A172 (cell line): ENCODE measurements at regions not wholly inside any gene's neighbourhood (a gene's known extent, or its start where the extent isn't known, plus 50 kb on each side); places are given as distances from the start of the nearest gene placed in this dataset.
"Not testable (repeated sequence)": the region's sequence is repeated elsewhere in the genome, so short reads cannot be mapped to it uniquely, and the experiment has no call there.

Source experiments
- DNase-seq: peaks from one replicate; pipeline ENCODE4 v3.0.0-alpha.2; 2015; ENCODE audit warnings: low spot score

DNA sequence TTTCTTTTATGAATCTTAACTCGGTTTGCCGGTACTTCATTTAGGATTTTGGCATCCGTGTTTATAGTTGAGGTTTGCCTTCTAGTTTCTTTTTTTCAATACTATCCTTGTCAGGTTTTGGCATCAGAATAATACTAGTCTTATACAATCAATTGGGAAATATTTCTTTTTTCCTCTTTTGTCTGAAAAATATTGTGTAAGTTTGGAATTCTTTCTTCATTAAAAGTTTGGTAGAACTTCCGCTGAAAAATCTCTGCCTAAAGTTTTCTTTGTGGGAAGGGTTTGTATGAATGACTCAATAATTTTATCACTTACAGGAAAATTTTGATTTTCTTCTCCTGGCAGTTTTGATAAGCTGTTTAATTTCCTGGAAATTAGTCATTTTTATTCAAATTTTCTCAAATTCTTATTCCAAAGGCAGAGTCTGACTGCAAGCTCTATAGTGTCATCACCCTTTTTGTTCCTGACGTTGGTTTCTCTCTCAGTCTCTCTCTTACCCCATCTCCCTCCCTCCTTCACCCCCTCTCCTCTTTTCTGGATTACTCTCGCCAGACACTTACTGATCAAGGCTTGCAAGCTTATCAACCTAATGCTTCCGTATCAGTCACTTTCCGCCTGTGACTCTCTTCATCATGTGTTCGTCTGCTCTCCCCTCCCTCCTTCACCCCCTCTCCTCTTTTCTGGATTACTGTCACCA is 555.7 kb downstream of the TBC1D22A start:
- DNase-seq, result no peak

- no peak for DNase-seq
These were observed 553.5 kb downstream of the TBC1D22A start for GRCh38 chr22:47315862-47316419.

- DNase-seq, result peak; percentile 45
These were observed 548.2 kb downstream of the TBC1D22A start for GRCh38 chr22:47310601-47311000.

GRCh38 chr22:47309946-47310345 is 547.5 kb downstream of the TBC1D22A start:
- DNase-seq, result no peak

DNA sequence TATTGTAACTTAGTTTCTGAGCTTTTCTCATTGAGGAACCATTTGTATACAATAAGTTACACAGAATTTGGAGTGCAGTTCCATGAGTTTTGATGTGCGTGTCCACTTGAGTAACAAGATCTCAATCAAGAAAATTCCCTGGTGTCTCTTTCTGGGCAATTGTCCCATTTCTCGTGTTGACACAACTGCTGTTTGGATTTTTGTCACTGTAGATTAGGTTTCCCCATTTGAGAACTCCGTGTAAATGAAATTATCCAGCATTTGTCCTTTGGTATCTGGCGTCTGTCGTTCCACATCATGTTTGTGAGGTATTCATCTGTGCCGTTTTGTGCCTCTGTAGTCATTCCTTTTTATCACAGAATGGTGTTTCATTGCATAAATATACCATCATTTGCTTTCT is 547.0 kb downstream of the TBC1D22A start:
- no peak for DNase-seq

DNA sequence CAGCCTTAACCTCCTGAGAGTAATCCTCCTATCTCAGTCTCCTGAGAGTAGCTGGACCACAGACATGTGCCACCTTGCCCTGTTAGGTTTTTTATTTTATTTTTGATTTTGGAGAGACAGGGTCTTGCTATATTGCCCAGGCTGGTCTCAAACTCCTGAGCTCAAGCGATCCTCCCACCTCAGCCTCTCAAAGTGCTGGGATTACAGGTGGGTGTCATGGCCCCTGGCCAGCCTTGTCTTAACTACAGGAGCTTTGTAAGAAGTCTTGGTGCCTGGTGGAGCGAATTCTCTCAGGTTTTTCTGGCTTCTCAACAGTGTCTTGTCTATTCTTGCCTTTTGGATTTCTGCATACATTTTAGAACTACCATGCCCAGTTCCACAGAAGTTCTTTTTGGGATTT is 546.4 kb downstream of the TBC1D22A start:
- no peak for DNase-seq

- no peak for DNase-seq
These were observed 545.4 kb downstream of the TBC1D22A start for GRCh38 chr22:47307822-47308221.

- peak; percentile 27 for DNase-seq
These were observed 544.9 kb downstream of the TBC1D22A start for GRCh38 chr22:47307326-47307725.

DNA sequence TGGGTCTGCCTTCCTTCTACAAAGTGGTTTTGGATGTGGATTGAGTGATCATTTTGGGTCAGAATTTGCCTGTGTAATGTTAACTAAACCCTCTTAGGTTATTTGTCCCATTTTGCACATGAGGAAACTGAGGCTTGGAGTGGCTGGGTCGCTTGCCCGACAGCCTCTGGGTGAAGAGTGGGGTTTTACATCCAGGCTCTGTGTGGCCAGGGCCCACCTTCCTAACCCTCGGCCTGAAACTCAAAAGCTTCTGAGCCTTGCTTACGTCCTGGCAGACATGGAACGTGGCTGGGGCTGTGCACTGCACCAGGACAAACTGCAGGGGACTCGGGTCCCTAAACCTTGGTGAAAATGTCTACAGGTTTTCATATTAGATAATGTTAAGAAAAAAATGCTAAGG is 542.4 kb downstream of the TBC1D22A start:
- DNase-seq, result no peak

DNA sequence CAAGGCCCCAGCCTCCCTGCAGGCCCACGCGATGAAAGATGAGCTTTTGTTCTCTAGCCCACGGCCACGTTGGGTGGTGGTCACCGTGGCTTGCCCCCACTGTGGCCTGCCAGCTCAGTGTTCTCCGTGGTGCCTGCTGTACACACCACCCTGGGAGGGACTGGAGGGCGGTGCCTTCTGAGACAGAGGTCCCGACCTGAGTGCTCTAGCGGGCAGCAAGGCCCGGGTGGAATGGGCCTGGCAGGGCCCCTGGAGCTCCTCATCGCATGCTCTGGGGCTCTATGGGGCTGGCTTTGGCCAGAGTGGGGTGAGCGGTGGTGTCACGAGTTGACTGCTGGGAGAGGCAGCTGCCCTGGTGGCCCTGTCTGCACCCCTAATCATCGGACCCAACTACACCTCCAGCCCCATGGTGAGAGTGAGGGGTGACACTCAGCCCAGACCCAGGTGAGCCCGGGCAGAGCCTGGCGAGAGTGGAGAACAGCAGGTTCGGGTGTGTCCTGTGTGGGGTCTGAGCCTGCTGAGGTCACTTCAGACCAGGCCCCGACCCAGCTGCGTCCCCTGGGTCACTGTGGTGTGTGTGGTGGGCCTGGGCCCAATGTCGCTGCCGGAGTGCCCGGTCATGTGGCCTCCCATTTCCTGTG is 541.9 kb downstream of the TBC1D22A start:
- no peak for DNase-seq

DNA sequence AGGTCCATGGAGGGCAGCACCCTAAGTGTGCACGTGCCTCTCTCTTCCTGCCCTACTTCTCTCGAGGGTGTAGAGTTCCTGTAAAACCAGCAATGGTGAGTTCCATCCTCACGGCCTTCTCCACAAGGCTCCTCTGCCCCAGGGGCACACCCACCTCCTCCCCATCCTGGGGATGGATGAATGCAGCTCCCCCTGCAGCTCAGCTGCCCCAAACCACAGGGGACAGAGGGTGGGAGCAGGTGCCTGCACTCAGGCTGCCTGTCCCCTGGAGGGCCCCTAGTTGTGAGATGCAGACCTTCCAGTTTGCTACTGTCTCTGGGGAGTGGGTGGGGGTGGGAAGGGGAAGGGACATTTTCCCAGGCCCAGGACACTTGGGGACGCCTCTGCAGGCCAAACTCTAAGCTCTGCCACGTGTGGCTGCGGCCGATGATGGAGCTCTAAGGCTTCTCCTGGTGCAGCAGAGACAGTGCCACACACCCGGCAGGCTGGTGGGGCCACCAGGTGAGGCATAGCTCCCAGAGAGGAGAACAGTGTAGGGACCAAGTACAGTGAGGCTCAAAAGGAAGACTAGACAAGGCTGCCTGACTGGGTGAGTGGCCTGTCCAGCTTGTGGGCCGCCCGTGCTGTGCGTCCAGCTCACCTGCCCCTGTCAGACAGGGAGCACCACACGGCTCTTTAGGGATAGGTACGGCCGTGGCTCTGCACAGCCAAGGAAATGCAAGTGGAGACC is 540.9 kb downstream of the TBC1D22A start:
- DNase-seq, result no peak

DNA sequence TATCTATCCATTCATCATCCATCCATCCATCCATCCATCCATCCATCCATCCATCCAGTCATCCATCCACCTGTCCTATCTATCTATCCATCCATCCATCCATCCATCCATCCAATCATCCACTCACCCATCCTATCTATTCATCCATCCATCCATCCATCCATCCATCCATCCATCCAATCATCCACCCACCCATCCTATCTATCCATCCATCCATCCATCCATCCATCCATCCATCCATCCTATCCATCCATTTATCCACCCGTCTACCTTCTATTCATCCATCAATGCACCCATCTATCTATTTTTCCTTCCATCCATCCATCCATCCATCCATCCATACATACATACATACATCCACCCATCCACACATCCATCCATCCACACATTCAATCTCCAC is 540.1 kb downstream of the TBC1D22A start:
- not testable (repeated sequence) for DNase-seq

DNA sequence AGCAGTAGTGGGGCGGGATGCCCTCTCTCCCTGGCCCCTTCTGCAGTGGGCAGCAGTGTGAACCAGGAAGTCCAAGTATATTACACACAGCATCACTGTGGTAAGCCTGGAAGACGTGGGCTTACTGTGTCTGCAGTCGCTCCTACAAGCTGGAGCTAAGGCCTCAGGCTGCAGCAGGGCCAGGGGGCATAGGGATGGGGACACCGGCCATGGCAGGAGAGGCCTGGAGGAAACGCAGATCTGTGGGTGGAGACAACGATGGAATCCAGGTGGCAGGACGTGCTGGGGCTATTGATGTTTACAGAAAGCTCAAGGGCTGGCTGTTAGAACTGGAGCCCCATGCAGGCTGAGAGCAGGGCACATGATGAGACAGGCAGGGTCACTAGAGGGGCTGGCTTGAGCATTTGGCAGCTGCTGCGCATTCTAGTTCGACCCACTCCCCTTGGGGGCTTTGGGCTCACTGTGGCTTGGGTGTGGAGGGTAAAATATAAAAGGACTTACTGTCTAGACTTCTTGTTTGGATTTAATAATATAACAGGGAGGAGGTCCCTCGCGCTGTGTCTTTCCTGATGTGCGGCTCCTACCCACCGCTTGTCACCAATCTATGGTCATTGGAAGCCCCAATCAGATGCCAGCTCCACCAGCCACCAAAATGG is 539.5 kb downstream of the TBC1D22A start:
- no peak for DNase-seq

GRCh38 chr22:47300698-47301405 is 538.4 kb downstream of the TBC1D22A start:
- DNase-seq, result no peak

DNA sequence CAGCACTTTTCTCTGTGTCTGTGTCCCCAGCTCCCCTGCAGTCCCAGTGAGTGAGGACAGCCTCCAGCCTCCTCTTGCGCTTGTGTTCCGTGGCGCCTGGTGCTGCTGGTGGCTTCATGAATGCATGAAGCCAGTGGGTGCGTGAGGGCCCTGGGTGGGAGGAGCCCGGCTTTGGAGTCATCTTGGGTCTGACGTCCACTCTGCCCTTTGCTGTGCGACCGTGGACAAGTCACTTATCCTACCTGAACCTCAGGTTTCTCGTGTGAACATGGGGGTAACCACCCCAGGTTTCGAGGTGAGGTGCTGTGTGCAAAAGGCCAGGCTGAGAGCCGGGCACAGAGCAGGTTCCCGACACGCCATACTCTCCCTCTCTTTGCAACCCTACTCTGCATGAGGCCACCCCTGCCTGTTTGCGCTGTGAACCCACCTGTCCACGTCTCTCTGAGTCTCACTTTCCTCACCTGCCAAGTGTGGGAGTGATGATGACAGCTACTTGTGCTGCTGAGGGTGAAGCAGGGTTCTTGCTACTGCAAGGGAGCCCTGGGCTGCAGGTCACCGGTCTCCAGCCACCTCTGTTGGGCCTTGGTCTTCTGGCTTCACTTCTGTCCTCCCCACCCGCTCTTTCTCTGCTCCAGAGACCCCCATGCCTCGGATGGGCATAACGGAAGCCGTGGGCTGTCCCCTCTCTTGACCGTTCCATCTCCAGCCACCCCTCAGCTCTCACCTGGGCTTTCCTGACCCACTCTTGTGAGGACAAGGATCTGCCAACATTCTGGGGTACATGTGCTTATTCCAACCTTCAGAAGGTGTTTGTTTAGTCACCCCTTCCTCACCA is 537.6 kb downstream of the TBC1D22A start:
- no peak for DNase-seq

DNA sequence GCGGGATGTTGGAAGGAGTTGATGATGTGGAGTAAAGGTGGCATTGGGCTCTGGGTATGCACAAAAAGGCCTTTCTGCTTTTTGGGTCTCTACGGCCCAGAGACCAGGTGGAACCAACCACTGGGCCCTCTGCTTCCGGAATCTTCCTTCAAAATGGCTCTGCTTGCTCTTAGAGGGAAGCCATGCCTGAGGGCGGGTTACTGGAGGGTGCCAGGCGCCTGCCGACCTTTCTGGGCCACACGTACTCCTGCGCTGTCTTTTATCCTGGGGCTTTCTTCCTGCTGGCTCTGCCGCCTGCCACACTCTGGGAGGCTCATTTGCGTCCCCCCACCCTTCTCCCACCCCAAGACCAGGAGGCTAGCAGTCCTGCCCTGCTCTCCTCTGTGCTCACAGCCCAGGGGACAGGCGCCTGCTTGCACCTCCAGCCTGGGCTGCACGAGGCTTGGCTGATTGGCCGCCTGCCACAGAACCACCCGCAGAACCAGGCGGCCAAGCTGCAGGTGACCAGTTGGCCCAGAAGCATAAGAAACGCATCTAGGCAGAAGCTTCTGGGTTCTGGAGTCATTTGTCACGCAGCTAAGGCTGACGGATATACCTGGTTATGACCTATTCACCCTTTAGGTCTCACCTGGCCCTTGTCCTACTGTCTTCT is 536.9 kb downstream of the TBC1D22A start:
- no peak for DNase-seq

DNA sequence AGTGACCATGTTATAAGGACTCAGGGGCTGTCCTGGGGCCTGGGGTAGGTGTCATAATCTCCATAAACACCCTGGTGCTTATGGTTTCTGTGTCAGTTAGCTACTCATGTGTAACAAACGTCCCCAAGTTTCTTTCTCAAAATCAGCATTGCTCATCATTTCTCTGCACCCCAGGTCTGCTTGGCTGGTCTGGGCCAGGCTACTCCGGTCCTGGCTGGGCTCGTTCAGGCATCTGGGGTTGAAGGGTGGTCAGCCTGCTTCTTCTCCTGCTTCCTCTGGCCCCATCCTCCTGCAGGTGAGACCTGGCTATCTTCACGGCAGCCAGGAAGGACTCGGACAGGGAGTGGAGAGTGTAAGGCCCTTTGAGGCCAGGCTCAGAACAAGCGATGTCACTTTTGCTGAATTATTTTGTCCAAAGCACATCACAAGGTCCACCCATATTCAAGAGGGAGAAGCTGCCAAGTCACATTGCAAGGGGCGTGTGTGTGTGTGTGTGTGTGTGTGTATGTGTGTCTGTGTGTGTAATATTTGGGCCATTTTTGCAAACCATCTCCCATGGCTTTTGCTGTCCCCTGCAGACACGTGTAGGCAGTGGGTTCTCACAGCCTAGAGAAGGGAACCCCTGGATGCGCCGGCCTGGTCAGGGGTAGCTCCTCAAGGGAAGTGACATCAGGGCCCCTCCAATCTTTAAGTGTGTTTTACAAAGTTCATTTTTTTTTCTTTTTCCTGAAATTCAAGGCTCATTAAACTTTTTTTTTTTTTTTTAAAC is 535.8 kb downstream of the TBC1D22A start:
- no peak for DNase-seq

DNA sequence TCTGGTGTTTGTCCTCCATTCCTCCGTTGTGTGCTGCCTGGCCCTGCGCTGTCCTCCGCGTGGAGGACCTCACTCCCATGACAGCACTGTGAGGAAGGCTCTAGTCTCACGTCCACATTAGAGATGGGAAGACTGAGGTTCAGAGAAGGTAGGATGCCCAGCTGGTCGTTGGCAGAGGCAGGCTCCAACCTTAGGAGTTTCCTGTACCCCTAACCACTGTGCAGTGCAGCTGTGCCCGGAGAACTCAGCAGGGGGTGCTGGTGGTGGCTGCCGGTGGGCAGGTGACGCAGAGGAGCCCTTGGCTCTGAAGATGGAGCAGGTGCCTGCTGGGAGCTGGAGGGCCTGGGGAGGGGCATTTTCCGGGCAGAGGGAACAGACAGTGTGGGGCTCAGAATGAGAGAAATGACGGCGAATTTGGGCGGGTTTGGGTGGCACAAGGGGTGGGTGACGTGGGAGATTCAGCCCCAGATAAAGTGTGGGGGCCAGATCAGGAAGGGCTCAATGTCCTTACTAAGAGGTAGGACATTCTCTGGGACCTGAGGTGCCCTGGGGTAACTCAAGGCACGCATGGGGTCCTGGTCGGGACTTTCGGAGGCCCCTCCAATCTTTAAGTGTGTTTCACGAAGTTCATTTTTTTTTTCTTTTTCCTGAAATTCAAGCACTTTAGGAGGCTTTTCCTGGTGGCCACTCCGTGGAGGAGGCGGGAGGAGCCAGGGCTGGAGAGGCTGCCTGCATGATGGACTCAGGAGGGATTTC is 535.0 kb downstream of the TBC1D22A start:
- DNase-seq, result no peak
